B cell (primary cell): ENCODE measurements at regions not wholly inside any gene's neighbourhood (a gene's known extent, or its start where the extent isn't known, plus 50 kb on each side); places are given as distances from the start of the nearest gene placed in this dataset.

Experiments
- ATAC-seq: fragments of 200-7000 bp; cut with Tn5 transposase; one replicate; pipeline ENCODE4 v1.10.0; 2021; ENCODE audit warnings: low read depth, mild to moderate bottlenecking, moderate number of reproducible peaks, moderate library complexity
- CTCF ChIA-PET: fragments of 350-600 bp; sonication (Branson Sonifier 250); formaldehyde crosslinking; loops from one replicate; lab custom pipeline; 2021; ENCODE audit warnings: antibody characterized with exemption, inconsistent platforms; lab: Charles Lee
- POLR2A ChIA-PET: fragments of 350-600 bp; sonication (Branson Sonifier 250); formaldehyde crosslinking; loops from one replicate; lab custom pipeline; 2021; ENCODE audit warnings: antibody characterized with exemption; lab: Charles Lee
- DNase-seq: peaks from one replicate; pipeline ENCODE4 v3.0.0; 2013
- H2AFZ ChIP-seq: 2 replicates; pipeline ENCODE4 v1.6.1; 2012; ENCODE audit warnings: mild to moderate bottlenecking, low read depth, low read length; ENCODE audit not compliant: insufficient read depth, poor library complexity, severe bottlenecking
- H3K27ac ChIP-seq, 2 donors: 1 replicate in 1 of 2; 2 replicates in 1 of 2; pipeline ENCODE4 v1.5.1; 2012 to 2013; ENCODE audit warnings: low read length in 2 of 2, mild to moderate bottlenecking in 2 of 2, moderate library complexity in 1 of 2
- H3K27me3 ChIP-seq, 4 experiments: fragments of 200-600 bp in 1 of 4; sonication (generic) in 1 of 4; replicated peaks in 1 of 4; 1 replicate in 2 of 4; 2 replicates in 2 of 4; pipeline versions ENCODE4 v1.6.1 to v1.7.0; 2013 to 2016; ENCODE audit warnings: low read length in 3 of 4, mild to moderate bottlenecking in 2 of 4, mixed read lengths in 1 of 4, moderate library complexity in 1 of 4; ENCODE audit not compliant: insufficient read depth in 4 of 4, control insufficient read depth in 3 of 4; ENCODE audit errors: control extremely low read depth in 1 of 4
- H3K36me3 ChIP-seq, 2 experiments: replicated peaks in 1 of 2; 1 replicate in 1 of 2; 2 replicates in 1 of 2; pipeline versions ENCODE4 v1.6.1 to v1.7.1; 2013; ENCODE audit warnings: low read length in 1 of 2; ENCODE audit not compliant: insufficient read depth in 2 of 2, control insufficient read depth in 1 of 2; ENCODE audit errors: control extremely low read depth in 1 of 2, extremely low read depth in 1 of 2
- H3K4me1 ChIP-seq, 2 donors: fragments of 200-600 bp in 1 of 2; sonication (generic) in 1 of 2; 1 replicate in 1 of 2; 2 replicates in 1 of 2; pipeline versions ENCODE4 v1.5.1 to v1.6.1; 2013 to 2017; ENCODE audit warnings: low read length in 2 of 2; ENCODE audit not compliant: control insufficient read depth in 2 of 2, insufficient read depth in 2 of 2
- H3K4me2 ChIP-seq: replicated peaks from 2 replicates; pipeline ENCODE3; 2012; ENCODE audit warnings: mild to moderate bottlenecking, low read depth, low read length; ENCODE audit not compliant: poor library complexity, severe bottlenecking
- H3K4me3 ChIP-seq, 5 experiments: fragments of 200-600 bp in 1 of 5; sonication (generic) in 1 of 5; 1 replicate in 3 of 5; 2 replicates in 2 of 5; pipeline versions ENCODE4 v1.5.1 to v1.7.0; 2011 to 2016; ENCODE audit warnings: low read length in 4 of 5, mild to moderate bottlenecking in 4 of 5, low read depth in 2 of 5, control low read depth in 1 of 5, moderate library complexity in 1 of 5; ENCODE audit not compliant: insufficient read depth in 1 of 5; ENCODE audit errors: control extremely low read depth in 1 of 5, extremely low read depth in 1 of 5
- H3K79me2 ChIP-seq: fragments of 200-600 bp; sonication (generic); one replicate; pipeline ENCODE4 v1.6.0; 2016; ENCODE audit warnings: low read length; ENCODE audit not compliant: control insufficient read depth, insufficient read depth
- H3K9ac ChIP-seq: fragments of 200-600 bp; sonication (generic); 2 replicates; pipeline ENCODE4 v1.6.1; 2017; ENCODE audit warnings: mild to moderate bottlenecking, low read length, moderate library complexity
- H3K9me3 ChIP-seq, 3 donors: one replicate each; pipeline versions ENCODE4 v1.6.1 to v1.7.1; 2013; ENCODE audit warnings: low read length in 2 of 3; ENCODE audit not compliant: control insufficient read depth in 2 of 3, insufficient read depth in 1 of 3; ENCODE audit errors: control extremely low read depth in 1 of 3
- H4K20me1 ChIP-seq: 2 replicates; pipeline ENCODE4 v1.6.0; 2012; ENCODE audit warnings: mild to moderate bottlenecking, low read length; ENCODE audit not compliant: insufficient read depth, control insufficient read depth, poor library complexity, severe bottlenecking
- H3K27ac Mint-ChIP-seq: one replicate; pipeline ENCODE4 v1.8.0; 2021; ENCODE audit warnings: mixed read lengths
- H3K27me3 Mint-ChIP-seq: one replicate; pipeline ENCODE4 v1.8.0; 2021; ENCODE audit warnings: mixed read lengths
- H3K4me1 Mint-ChIP-seq: one replicate; pipeline ENCODE4 v1.8.0; 2021; ENCODE audit warnings: mixed read lengths
- H3K4me3 Mint-ChIP-seq: one replicate; pipeline ENCODE4 v1.8.0; 2021; ENCODE audit warnings: mixed read lengths
- H3K9me3 Mint-ChIP-seq: one replicate; pipeline ENCODE4 v1.8.0; 2022; ENCODE audit warnings: mixed read lengths; ENCODE audit not compliant: insufficient read depth
- EZH2 ChIP-seq: IDR thresholded peaks from 2 replicates; pipeline ENCODE4 v1.6.1; 2012; ENCODE audit warnings: borderline replicate concordance, low read depth, mild to moderate bottlenecking, moderate library complexity, low read length; ENCODE audit not compliant: insufficient read depth, poor library complexity, severe bottlenecking
- WGBS: methylation state at CpG from one replicate; pipeline ENCODE4 v1.1.5; 2013; ENCODE audit warnings: missing lambda C conversion rate; ENCODE audit not compliant: insufficient coverage; 5-methylcytosine and 5-hydroxymethylcytosine counted together
- intact Hi-C: fragments of 100-400 bp; cut with micrococcal nuclease; formaldehyde crosslinking; loops from one replicate; pipeline ENCODE4 v1.10.0; 2022
- TF ChIP-seq, protein P1 (sequence below): fragments of 200-600 bp; IDR thresholded peaks from one replicate; pipeline ENCODE4 v1.8.0; 2022; ENCODE audit warnings: antibody characterized with exemption, mild to moderate bottlenecking

DNA sequence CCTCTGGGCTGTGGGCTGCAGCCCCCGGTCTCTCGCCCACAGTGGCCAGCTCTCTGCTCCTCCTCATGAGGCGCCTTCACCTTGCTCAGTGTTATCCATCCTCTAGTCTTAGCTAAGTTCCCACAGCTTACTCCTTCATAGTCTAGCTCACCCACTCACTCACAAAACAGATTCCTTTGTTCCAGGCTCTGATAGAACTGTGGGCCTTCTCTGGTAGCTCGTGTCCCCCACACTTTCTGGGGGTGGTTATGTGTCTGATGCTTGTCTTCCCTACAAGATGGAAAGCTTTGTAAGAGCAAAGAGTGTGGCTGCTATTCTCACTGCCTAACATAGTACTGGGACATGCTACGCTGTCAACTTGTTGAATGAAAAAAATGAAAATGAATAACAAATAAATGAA, 135.8 kb downstream of the EN1 start:
- Histone ChIP-seq H3K27me3 (no peaks in the 10 kb centered on the region), H3K4me1 (no peaks in the 10 kb centered on the region), H3K9ac (no peak overlapping the region), H3K9me3 (no peaks in the 10 kb centered on the region), H3K4me2 (no peak overlapping the region), H3K4me3 (no peak overlapping the region), H3K79me2 (no peaks in the 10 kb centered on the region), H4K20me1 (no peaks in the 10 kb centered on the region), H3K27ac (no peak overlapping the region), H3K36me3 (no peaks in the 10 kb centered on the region), H2AFZ (no peak overlapping the region)
- ATAC-seq = no peak
- 93% methylated on average over 3 of the region's 5 CpGs for WGBS
- Mint-ChIP-seq H3K27me3 (no peaks in the 10 kb centered on the region), H3K27ac (no peak overlapping the region), H3K4me3 (no peak overlapping the region), H3K4me1 (no peaks in the 10 kb centered on the region), H3K9me3 (no peaks in the 10 kb centered on the region)
- intact Hi-C loops = no loop called here
- ChIA-PET CTCF (no interaction called here), POLR2A (no interaction called here)
- no peak for TF ChIP-seq EZH2
- TF ChIP-seq, protein P1, sequence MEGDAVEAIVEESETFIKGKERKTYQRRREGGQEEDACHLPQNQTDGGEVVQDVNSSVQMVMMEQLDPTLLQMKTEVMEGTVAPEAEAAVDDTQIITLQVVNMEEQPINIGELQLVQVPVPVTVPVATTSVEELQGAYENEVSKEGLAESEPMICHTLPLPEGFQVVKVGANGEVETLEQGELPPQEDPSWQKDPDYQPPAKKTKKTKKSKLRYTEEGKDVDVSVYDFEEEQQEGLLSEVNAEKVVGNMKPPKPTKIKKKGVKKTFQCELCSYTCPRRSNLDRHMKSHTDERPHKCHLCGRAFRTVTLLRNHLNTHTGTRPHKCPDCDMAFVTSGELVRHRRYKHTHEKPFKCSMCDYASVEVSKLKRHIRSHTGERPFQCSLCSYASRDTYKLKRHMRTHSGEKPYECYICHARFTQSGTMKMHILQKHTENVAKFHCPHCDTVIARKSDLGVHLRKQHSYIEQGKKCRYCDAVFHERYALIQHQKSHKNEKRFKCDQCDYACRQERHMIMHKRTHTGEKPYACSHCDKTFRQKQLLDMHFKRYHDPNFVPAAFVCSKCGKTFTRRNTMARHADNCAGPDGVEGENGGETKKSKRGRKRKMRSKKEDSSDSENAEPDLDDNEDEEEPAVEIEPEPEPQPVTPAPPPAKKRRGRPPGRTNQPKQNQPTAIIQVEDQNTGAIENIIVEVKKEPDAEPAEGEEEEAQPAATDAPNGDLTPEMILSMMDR = no peak
- no peak for DNase-seq

DNA sequence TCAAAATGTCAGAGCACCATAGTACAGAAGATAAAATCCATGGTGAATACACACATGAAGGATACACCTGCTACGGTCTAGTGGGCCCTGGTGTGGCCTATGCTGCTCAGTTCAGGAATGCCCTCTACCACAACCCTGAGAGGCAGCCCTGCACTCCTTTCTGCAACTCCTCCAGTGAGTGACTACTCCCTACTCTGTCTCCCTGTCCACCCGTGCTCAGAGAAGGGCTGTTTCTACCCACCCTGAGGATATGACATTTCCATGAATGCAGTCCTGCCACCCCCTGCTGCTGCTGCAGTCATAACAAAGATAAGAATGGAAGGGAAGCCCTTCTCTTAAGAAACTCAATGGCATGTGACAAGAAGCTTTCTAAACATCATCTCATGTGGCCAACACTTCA, 137.0 kb downstream of the EN1 start:
- intact Hi-C loops = no loop called here
- 50% methylated on average over 1 of the region's 2 CpGs for WGBS
- H3K27ac Mint-ChIP-seq = no peak overlapping the region

More for the DNA sequence above, 137.0 kb downstream of the EN1 start:
- no peak overlapping the region for H3K27ac ChIP-seq
- H3K27me3 Mint-ChIP-seq = peaks cover under 1% of the 10 kb centered on the region
- no peak overlapping the region for H3K4me2 ChIP-seq
- H2AFZ ChIP-seq = no peak overlapping the region
- no peaks in the 10 kb centered on the region for H3K4me1 Mint-ChIP-seq
- H3K4me1 ChIP-seq = no peaks in the 10 kb centered on the region
- ATAC-seq = no peak
- no peak overlapping the region for H3K4me3 Mint-ChIP-seq
- no peaks in the 10 kb centered on the region for H4K20me1 ChIP-seq
- DNase-seq = no peak
- no peaks in the 10 kb centered on the region for H3K36me3 ChIP-seq
- H3K4me3 ChIP-seq = no peak overlapping the region
- no peaks in the 10 kb centered on the region for H3K79me2 ChIP-seq
- H3K27me3 ChIP-seq = no peaks in the 10 kb centered on the region
- CTCF ChIA-PET = no interaction called here
- no peak overlapping the region for H3K9ac ChIP-seq
- H3K9me3 Mint-ChIP-seq = no peaks in the 10 kb centered on the region
- POLR2A ChIA-PET = no interaction called here
- TF ChIP-seq EZH2 = no peak
- TF ChIP-seq, protein P1 = no peak
- peaks cover 0 to 4% (median 0%) of the 10 kb centered on the region in 3 donors for H3K9me3 ChIP-seq
